Mesenchymal stem cell (in vitro differentiated cells and primary cell): ENCODE measurements at regions not wholly inside any gene's neighbourhood (a gene's known extent, or its start where the extent isn't known, plus 50 kb on each side); places are given as distances from the start of the nearest gene placed in this dataset.

Experiments used
- DNase-seq: peaks from one replicate; pipeline ENCODE4 v3.0.0-alpha.2; 2013
- H2AFZ ChIP-seq: one replicate; pipeline ENCODE4 v1.6.1; 2013; ENCODE audit warnings: low read depth, mild to moderate bottlenecking, control low read depth, inconsistent platforms, low read length, moderate library complexity
- H2AK5ac ChIP-seq: 2 replicates; pipeline ENCODE4 v1.6.1; 2013; ENCODE audit warnings: low read length, moderate library complexity, mild to moderate bottlenecking, inconsistent platforms; ENCODE audit not compliant: severe bottlenecking
- H2BK120ac ChIP-seq: one replicate; pipeline ENCODE4 v1.6.1; 2013; ENCODE audit warnings: low read depth, mild to moderate bottlenecking, inconsistent platforms, low read length, moderate library complexity
- H2BK12ac ChIP-seq, 2 experiments: one replicate each; pipeline ENCODE4 v1.6.1; 2013; ENCODE audit warnings: inconsistent platforms in 2 of 2, low read length in 2 of 2, mild to moderate bottlenecking in 2 of 2, moderate library complexity in 2 of 2, control low read depth in 1 of 2
- H2BK15ac ChIP-seq: one replicate; pipeline ENCODE4 v1.6.1; 2013; ENCODE audit warnings: mild to moderate bottlenecking, low read depth, inconsistent platforms; ENCODE audit not compliant: poor library complexity, severe bottlenecking
- H2BK5ac ChIP-seq: 2 replicates; pipeline ENCODE4 v1.6.1; 2013; ENCODE audit warnings: low read depth, mild to moderate bottlenecking, low read length, control low read depth, inconsistent platforms; ENCODE audit not compliant: poor library complexity, severe bottlenecking
- H3K14ac ChIP-seq, 2 experiments: one replicate each; pipeline ENCODE4 v1.6.1; 2013; ENCODE audit warnings: inconsistent platforms in 2 of 2, low read length in 2 of 2, control low read depth in 1 of 2, mild to moderate bottlenecking in 1 of 2, moderate library complexity in 1 of 2
- H3K18ac ChIP-seq, 2 experiments: one replicate each; pipeline ENCODE4 v1.6.1; 2013; ENCODE audit warnings: inconsistent platforms in 2 of 2, low read length in 2 of 2, control low read depth in 1 of 2, low read depth in 1 of 2, mild to moderate bottlenecking in 1 of 2
- H3K23ac ChIP-seq, 2 experiments: one replicate each; pipeline ENCODE4 v1.6.1; 2013; ENCODE audit warnings: inconsistent platforms in 2 of 2, low read length in 2 of 2, mild to moderate bottlenecking in 2 of 2, moderate library complexity in 2 of 2, control low read depth in 1 of 2
- H3K27ac ChIP-seq: 2 replicates; pipeline ENCODE4 v1.5.1; 2013; ENCODE audit warnings: mild to moderate bottlenecking, moderate library complexity, low read length, control low read depth, inconsistent platforms; ENCODE audit not compliant: poor library complexity, severe bottlenecking
- H3K27me3 ChIP-seq, 2 experiments: 2 replicates each; pipeline versions ENCODE4 v1.6.1 to v1.7.0; 2013; ENCODE audit warnings: low read length in 2 of 2, mild to moderate bottlenecking in 2 of 2, moderate library complexity in 2 of 2, control low read depth in 1 of 2, inconsistent platforms in 1 of 2; ENCODE audit not compliant: control insufficient read depth in 1 of 2, insufficient read depth in 1 of 2
- H3K36me3 ChIP-seq, 2 experiments: 2 replicates each; pipeline versions ENCODE4 v1.6.1 to v1.7.0; 2013; ENCODE audit warnings: low read length in 2 of 2, control low read depth in 1 of 2, inconsistent platforms in 1 of 2, low read depth in 1 of 2, mild to moderate bottlenecking in 1 of 2; ENCODE audit not compliant: insufficient read depth in 2 of 2, control insufficient read depth in 1 of 2
- H3K4ac ChIP-seq, 2 experiments: one replicate each; pipeline ENCODE4 v1.6.1; 2013; ENCODE audit warnings: inconsistent platforms in 2 of 2, low read length in 2 of 2, mild to moderate bottlenecking in 2 of 2, moderate library complexity in 2 of 2, control low read depth in 1 of 2, low read depth in 1 of 2
- H3K4me1 ChIP-seq: 2 replicates; pipeline ENCODE4 v1.6.1; 2013; ENCODE audit warnings: low read depth, low read length, control low read depth; ENCODE audit not compliant: control insufficient read depth, insufficient read depth
- H3K4me2 ChIP-seq: 2 replicates; pipeline ENCODE4 v1.6.1; 2013; ENCODE audit warnings: low read length, mild to moderate bottlenecking, inconsistent platforms; ENCODE audit not compliant: poor library complexity, severe bottlenecking
- H3K4me3 ChIP-seq, 2 experiments: 2 replicates each; pipeline versions ENCODE4 v1.5.1 to v1.7.0; 2013; ENCODE audit warnings: low read length in 2 of 2, mild to moderate bottlenecking in 2 of 2, control low read depth in 1 of 2, low read depth in 1 of 2; ENCODE audit not compliant: insufficient read depth in 1 of 2
- H3K79me1 ChIP-seq: replicated peaks from 2 replicates; pipeline ENCODE4 v1.6.1; 2013; ENCODE audit warnings: mild to moderate bottlenecking, control low read depth, low read length, inconsistent platforms; ENCODE audit not compliant: poor library complexity, severe bottlenecking
- H3K9ac ChIP-seq: 2 replicates; pipeline ENCODE4 v1.7.0; 2013; ENCODE audit warnings: mild to moderate bottlenecking, low read length, moderate library complexity
- H3K9me3 ChIP-seq: 2 replicates; pipeline ENCODE4 v1.7.0; 2013; ENCODE audit warnings: mild to moderate bottlenecking, low read length; ENCODE audit not compliant: control insufficient read depth
- H4K8ac ChIP-seq: one replicate; pipeline ENCODE4 v1.6.1; 2013; ENCODE audit warnings: inconsistent platforms, mild to moderate bottlenecking, low read length, moderate library complexity
- H4K91ac ChIP-seq: one replicate; pipeline ENCODE4 v1.6.1; 2013; ENCODE audit warnings: mild to moderate bottlenecking, low read length, inconsistent platforms
- WGBS: methylation state at CpG from one replicate; pipeline ENCODE4 v1.1.7; 2013; ENCODE audit warnings: mixed read lengths; 5-methylcytosine and 5-hydroxymethylcytosine counted together

DNA sequence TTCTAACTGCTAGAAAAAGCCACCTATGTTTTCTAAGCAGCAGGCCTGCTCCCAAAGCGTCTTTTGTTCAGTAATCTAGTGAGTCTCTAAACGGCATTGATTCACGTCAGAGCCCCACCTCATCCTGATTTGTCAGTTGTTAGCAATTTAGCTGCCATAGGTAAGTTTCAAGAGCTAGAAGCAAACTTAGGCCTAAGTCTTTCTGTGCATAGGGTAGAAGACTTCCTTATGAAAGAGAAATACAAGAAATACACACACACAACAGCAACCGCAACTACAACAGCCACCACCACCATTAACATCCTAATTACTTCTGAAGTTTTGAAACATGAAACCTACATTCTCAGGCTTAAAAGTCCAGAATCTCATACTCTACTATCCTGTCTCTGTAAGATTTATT is 531.1 kb upstream of the SPANXN1 start:
- no peak overlapping the region for H2AFZ ChIP-seq
- no peaks in the 10 kb centered on the region for H3K36me3 ChIP-seq
- H2BK120ac ChIP-seq, result no peak overlapping the region
- H3K4me3 ChIP-seq, result no peak overlapping the region
- DNase-seq, result no peak
- no peak overlapping the region for H2BK5ac ChIP-seq
- no peak overlapping the region for H3K9ac ChIP-seq
- no peak overlapping the region for H4K8ac ChIP-seq
- no peak overlapping the region for H3K4ac ChIP-seq
- no peaks in the 10 kb centered on the region for H3K79me1 ChIP-seq
- H3K27me3 ChIP-seq, result no peaks in the 10 kb centered on the region
- no peak overlapping the region for H3K23ac ChIP-seq
- no peaks in the 10 kb centered on the region for H3K4me1 ChIP-seq
- no peak overlapping the region for H2BK15ac ChIP-seq
- no peak overlapping the region for H3K18ac ChIP-seq
- no peak overlapping the region for H3K4me2 ChIP-seq
- no peak overlapping the region for H4K91ac ChIP-seq
- H2BK12ac ChIP-seq, result no peak overlapping the region
- no peaks in the 10 kb centered on the region for H3K9me3 ChIP-seq
- H3K27ac ChIP-seq, result no peak overlapping the region
- no peak overlapping the region for H3K14ac ChIP-seq
- no peak overlapping the region for H2AK5ac ChIP-seq
- WGBS, result no CpG with 5 or more reads among the region's 4 CpGs

DNA sequence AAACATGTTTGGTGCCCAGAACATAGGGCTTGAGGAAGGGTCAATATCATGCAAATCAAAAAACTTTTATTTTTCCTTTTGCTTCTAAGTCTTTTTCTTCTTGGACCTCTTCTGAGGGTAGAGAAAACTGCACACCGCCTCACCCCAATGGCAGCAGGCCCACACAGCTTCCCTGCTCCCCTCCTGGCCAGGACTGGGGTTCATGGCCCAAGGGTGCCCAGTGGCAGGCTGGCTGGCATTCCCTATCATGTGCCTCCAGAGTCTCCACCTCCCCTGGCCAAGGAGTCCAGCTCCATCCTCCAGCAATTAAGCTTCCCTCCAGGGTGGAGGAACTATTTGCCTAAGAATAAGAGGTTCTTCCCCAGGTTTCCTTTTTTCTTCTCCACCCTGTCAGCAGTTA is 529.6 kb upstream of the SPANXN1 start:
- no peak overlapping the region for H3K27ac ChIP-seq

DNA sequence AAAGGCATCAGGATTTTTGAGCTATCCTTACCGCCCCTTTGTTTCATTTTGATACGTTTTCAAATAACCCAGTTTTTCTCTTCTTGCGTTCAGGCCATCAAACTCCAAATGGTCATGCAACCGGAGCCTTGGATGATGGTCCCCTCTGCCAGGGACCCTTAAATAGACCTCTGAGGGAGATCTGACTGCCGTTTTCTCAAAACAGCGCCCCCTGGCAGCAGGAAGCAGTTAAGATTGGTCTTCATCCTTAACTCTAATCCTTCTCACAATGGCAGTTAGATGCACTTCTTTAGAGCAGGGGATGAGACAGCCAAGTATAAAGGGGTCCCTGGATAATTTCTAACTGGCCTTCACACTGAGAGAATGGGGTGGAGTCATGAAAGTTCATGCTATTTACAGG is 525.0 kb upstream of the SPANXN1 start:
- Histone ChIP-seq H3K14ac (no peak overlapping the region), H4K91ac (no peak overlapping the region), H3K4ac (no peak overlapping the region), H3K4me3 (no peak overlapping the region), H3K4me1 (no peaks in the 10 kb centered on the region), H2BK15ac (no peak overlapping the region), H3K79me1 (no peaks in the 10 kb centered on the region), H3K23ac (no peak overlapping the region), H3K36me3 (no peaks in the 10 kb centered on the region), H3K9me3 (no peaks in the 10 kb centered on the region), H2BK120ac (no peak overlapping the region), H2AFZ (no peak overlapping the region), H3K27ac (no peak overlapping the region), H3K18ac (no peak overlapping the region), H3K27me3 (no peaks in the 10 kb centered on the region), H2BK12ac (no peak overlapping the region), H2AK5ac (no peak overlapping the region), H3K4me2 (no peak overlapping the region), H4K8ac (no peak overlapping the region), H2BK5ac (no peak overlapping the region), H3K9ac (no peak overlapping the region)
- DNase-seq, result no peak
- 94% methylated on average over 4 of the region's 6 CpGs for WGBS

More for the DNA sequence above, 529.6 kb upstream of the SPANXN1 start:
- H3K4ac ChIP-seq, result no peak overlapping the region
- no peak overlapping the region for H3K4me3 ChIP-seq
- no peaks in the 10 kb centered on the region for H3K9me3 ChIP-seq
- H3K14ac ChIP-seq, result no peak overlapping the region
- no peak overlapping the region for H2BK12ac ChIP-seq
- no peak overlapping the region for H4K8ac ChIP-seq
- no peak overlapping the region for H3K9ac ChIP-seq
- H2AFZ ChIP-seq, result no peak overlapping the region
- no peak overlapping the region for H2BK15ac ChIP-seq
- no peak overlapping the region for H4K91ac ChIP-seq
- no peak overlapping the region for H2BK120ac ChIP-seq
- H3K4me2 ChIP-seq, result no peak overlapping the region
- H3K79me1 ChIP-seq, result no peaks in the 10 kb centered on the region
- no peak overlapping the region for H2BK5ac ChIP-seq
- no peak for DNase-seq
- H3K4me1 ChIP-seq, result no peaks in the 10 kb centered on the region
- no peak overlapping the region for H2AK5ac ChIP-seq
- no peaks in the 10 kb centered on the region for H3K36me3 ChIP-seq
- H3K23ac ChIP-seq, result no peak overlapping the region
- no peak overlapping the region for H3K18ac ChIP-seq
- 73% methylated on average over 1 of the region's 1 CpG for WGBS
- H3K27me3 ChIP-seq, result no peaks in the 10 kb centered on the region

DNA sequence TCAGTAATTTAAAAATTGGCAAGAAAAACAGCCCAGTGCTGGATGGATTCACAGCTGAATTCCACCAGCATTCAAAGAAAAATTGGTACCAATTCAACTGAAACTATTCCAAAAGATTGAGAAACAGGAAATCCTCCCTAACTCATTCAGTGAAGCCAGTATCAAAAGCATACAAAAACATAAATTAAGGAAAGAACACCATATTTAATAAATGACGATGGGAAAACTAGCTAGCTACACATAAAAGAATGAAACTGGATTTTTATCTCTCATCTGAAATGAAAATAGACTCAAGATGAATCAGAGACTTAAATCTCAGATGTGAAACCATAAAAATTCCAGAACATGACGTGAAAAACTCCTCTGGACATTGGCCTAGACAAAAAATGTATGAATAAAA is 516.8 kb upstream of the SPANXN1 start:
- Histone ChIP-seq H2BK5ac (no peak overlapping the region), H3K4me3 (no peak overlapping the region), H2AFZ (no peak overlapping the region), H2AK5ac (no peak overlapping the region), H4K91ac (no peak overlapping the region), H2BK12ac (no peak overlapping the region), H3K4me1 (no peaks in the 10 kb centered on the region), H3K4ac (no peak overlapping the region), H4K8ac (no peak overlapping the region), H3K27me3 (no peaks in the 10 kb centered on the region), H3K14ac (no peak overlapping the region), H3K9me3 (no peaks in the 10 kb centered on the region), H2BK15ac (no peak overlapping the region), H3K36me3 (no peaks in the 10 kb centered on the region), H3K18ac (no peak overlapping the region), H3K4me2 (no peak overlapping the region), H3K23ac (no peak overlapping the region), H3K79me1 (no peaks in the 10 kb centered on the region), H3K9ac (peak overlapping the region; percentile 47), H2BK120ac (no peak overlapping the region), H3K27ac (no peak overlapping the region)
- DNase-seq, result peak; percentile 41
- no CpG with 5 or more reads among the region's 2 CpGs for WGBS
